Type B pancreatic cell (in vitro differentiated cells): ENCODE measurements at regions not wholly inside any gene's neighbourhood (a gene's known extent, or its start where the extent isn't known, plus 50 kb on each side); places are given as distances from the start of the nearest gene placed in this dataset.
A peak's percentile ranks its signal among the peaks of the same experiment; 100 is the strongest.
"Not testable (repeated sequence)": the region's sequence is repeated elsewhere in the genome, so short reads cannot be mapped to it uniquely, and the experiment has no call there.

Experiments
- DNase-seq: peaks from one replicate; pipeline ENCODE4 v3.0.0; 2021; ENCODE audit warnings: mixed read lengths; ENCODE audit not compliant: unreplicated experiment; ENCODE audit errors: extremely low spot score
- H3K27ac Mint-ChIP-seq: 2 replicates; pipeline ENCODE4 v1.8.0; 2021; ENCODE audit warnings: mild to moderate bottlenecking, mixed read lengths
- H3K27me3 Mint-ChIP-seq: 2 replicates; pipeline ENCODE4 v1.8.0; 2021; ENCODE audit warnings: mixed read lengths
- H3K36me3 Mint-ChIP-seq: 2 replicates; pipeline ENCODE4 v1.8.0; 2021; ENCODE audit warnings: mixed read lengths
- H3K4me1 Mint-ChIP-seq: one replicate; pipeline ENCODE4 v1.8.0; 2021; ENCODE audit warnings: mixed read lengths; ENCODE audit not compliant: unreplicated experiment
- H3K4me3 Mint-ChIP-seq: 2 replicates; pipeline ENCODE4 v1.8.0; 2021; ENCODE audit warnings: mild to moderate bottlenecking, mixed read lengths
- H3K9me3 Mint-ChIP-seq: 2 replicates; pipeline ENCODE4 v1.8.0; 2021; ENCODE audit warnings: mixed read lengths
- TF ChIP-seq, protein P1 (sequence below): fragments of 200-600 bp; sonication (generic); conservative IDR thresholded peaks from 2 replicates; pipeline ENCODE4 v1.5.0; 2021; ENCODE audit warnings: antibody characterized with exemption, mild to moderate bottlenecking

DNA sequence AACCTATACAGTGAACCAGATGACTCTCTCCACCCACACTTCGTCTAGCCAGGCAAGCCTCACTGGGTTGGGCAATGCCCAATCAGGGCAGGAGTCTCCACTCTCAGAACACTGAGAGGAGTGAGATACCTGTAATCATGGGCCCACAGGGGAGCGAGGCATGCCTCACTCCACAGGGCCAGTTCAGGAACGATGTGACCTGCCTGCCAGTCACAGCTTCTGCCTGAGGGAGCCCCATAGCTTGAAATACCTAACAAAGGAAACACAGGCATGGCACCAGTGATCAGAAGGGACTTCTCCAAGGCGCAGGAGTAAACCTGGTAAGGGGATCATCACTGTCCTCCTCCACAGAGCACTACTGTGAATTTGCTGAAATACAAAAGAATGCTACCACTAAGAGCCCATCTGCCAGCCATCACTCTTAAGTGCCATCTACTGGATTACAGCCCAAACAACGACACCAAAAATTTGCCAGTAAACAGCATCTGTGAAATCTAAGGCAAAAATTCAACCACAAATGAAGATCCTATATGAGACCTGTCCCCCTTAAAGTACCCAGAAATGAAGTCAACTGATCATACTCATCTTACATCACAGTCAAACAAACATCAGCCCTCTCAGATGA lies 689.9 kb upstream of the SEMA6D start:
- no peak overlapping the region for H3K4me3 Mint-ChIP-seq
- no peaks in the 10 kb centered on the region for H3K4me1 Mint-ChIP-seq
- no peaks in the 10 kb centered on the region for H3K27me3 Mint-ChIP-seq
- DNase-seq, result no peak
- H3K9me3 Mint-ChIP-seq, result no peaks in the 10 kb centered on the region
- TF ChIP-seq, protein P1, sequence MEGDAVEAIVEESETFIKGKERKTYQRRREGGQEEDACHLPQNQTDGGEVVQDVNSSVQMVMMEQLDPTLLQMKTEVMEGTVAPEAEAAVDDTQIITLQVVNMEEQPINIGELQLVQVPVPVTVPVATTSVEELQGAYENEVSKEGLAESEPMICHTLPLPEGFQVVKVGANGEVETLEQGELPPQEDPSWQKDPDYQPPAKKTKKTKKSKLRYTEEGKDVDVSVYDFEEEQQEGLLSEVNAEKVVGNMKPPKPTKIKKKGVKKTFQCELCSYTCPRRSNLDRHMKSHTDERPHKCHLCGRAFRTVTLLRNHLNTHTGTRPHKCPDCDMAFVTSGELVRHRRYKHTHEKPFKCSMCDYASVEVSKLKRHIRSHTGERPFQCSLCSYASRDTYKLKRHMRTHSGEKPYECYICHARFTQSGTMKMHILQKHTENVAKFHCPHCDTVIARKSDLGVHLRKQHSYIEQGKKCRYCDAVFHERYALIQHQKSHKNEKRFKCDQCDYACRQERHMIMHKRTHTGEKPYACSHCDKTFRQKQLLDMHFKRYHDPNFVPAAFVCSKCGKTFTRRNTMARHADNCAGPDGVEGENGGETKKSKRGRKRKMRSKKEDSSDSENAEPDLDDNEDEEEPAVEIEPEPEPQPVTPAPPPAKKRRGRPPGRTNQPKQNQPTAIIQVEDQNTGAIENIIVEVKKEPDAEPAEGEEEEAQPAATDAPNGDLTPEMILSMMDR, result peak; percentile 55
- no peaks in the 10 kb centered on the region for H3K36me3 Mint-ChIP-seq
- no peak overlapping the region for H3K27ac Mint-ChIP-seq

DNA sequence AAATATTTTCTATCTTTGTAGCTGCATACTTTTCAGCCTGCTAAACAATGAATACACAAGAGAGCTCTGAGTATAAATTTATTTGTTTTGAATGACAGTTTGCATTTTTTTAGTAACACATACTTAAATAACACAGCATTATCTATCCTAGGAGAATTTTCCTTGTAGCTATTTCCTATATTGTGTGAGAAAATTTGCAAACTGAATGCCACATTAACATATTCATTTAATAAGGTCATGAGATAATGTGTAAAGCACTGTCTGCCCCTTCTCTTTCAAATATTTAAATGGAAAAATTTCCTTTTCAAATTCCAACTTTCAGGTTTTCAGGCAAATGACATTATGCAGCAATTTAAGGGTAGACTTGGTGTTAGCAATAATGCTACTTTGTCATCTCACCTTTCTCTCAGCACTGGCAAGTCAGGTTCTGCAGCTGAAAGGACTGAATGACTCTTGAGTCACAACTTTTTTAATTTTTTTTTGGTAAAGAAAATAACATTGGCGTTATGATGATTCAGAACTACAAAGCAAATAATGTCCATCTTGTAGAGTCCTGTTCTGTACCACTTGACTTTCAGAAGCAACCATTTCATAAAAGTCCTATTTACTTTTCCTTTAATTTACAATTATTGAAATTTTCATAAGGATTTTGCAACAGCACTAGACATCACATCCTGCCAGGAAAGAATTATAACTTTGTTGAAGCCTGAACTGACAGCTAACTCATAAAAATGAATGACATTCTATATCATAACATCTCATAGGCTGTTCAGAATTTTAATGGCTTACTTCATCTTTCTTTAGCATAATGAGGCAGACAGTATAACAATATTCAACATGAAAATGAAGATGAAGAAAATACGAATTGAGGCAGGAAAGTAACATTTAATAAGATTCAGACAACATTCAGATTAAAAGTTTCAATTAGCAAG lies 681.6 kb upstream of the SEMA6D start:
- TF ChIP-seq, protein P1, result no peak
- Mint-ChIP-seq H3K27ac (no peak overlapping the region), H3K4me1 (no peaks in the 10 kb centered on the region), H3K9me3 (no peaks in the 10 kb centered on the region), H3K36me3 (no peaks in the 10 kb centered on the region), H3K27me3 (no peaks in the 10 kb centered on the region), H3K4me3 (no peak overlapping the region)
- no peak for DNase-seq

DNA sequence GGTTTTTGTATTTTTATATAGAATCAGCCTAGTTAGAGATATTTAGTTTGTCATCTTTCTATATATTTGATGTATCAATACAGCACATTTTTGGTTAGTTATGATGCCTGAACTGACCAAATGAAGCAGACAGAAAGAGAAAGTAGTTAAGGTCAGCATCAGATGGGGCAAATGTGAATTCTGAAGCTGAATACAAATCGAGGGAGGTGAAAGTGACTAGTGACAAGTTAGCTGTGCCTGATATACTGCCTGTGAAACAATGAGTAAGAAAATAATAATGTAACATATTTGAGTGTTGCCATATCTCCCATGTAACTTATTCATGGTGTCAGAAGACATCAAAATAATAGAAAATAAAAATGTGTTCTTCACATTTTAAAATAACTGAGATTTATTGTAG lies 680.3 kb upstream of the SEMA6D start:
- Mint-ChIP-seq H3K36me3 (no peaks in the 10 kb centered on the region), H3K27me3 (no peaks in the 10 kb centered on the region), H3K9me3 (no peaks in the 10 kb centered on the region), H3K4me3 (no peak overlapping the region), H3K4me1 (no peaks in the 10 kb centered on the region), H3K27ac (no peak overlapping the region)
- TF ChIP-seq, protein P1, result no peak
- no peak for DNase-seq

DNA sequence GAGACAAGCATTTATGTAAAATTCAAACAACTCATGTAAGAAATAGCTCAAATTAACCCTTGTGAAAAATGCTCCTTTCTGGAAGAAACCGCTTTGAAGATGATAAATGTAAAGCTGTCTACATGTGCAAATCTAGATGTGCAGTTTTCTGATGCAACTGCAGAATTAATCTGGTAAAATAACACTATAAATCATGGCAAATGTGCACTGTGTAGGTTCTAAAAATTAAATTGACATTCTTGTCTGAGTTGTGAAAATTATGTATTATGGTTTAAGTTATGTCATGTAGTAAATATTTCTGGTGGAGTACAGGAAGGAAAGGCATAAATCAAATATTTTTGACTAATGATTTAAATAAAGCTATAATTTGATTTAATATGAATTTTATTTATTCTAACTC lies 678.1 kb upstream of the SEMA6D start:
- Mint-ChIP-seq H3K27me3 (no peaks in the 10 kb centered on the region), H3K4me3 (no peak overlapping the region), H3K36me3 (no peaks in the 10 kb centered on the region), H3K27ac (no peak overlapping the region), H3K4me1 (no peaks in the 10 kb centered on the region), H3K9me3 (no peaks in the 10 kb centered on the region)
- TF ChIP-seq, protein P1, result no peak
- DNase-seq, result no peak

DNA sequence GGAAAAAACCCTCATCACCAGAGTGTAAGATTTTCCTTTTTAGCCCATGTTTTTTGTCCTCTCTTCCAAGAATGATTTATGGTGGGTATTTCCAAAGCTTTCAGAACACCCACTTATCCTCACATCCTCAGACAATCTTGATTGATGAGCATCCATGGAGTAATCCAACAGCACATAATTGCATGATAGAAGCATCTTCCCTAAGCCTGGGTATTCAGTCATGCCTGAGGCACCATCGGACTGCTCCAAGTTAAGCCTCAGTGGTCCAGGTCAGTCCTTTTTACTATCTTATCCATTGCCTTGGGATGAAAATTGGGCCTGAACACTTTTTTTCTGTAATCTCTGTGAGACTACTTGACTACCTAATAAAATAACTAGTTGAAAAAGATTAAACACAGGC lies 676.0 kb upstream of the SEMA6D start:
- Mint-ChIP-seq H3K9me3 (no peaks in the 10 kb centered on the region), H3K36me3 (no peaks in the 10 kb centered on the region), H3K4me3 (no peak overlapping the region), H3K27ac (no peak overlapping the region), H3K27me3 (no peaks in the 10 kb centered on the region), H3K4me1 (no peaks in the 10 kb centered on the region)
- DNase-seq, result no peak
- TF ChIP-seq, protein P1, result no peak

DNA sequence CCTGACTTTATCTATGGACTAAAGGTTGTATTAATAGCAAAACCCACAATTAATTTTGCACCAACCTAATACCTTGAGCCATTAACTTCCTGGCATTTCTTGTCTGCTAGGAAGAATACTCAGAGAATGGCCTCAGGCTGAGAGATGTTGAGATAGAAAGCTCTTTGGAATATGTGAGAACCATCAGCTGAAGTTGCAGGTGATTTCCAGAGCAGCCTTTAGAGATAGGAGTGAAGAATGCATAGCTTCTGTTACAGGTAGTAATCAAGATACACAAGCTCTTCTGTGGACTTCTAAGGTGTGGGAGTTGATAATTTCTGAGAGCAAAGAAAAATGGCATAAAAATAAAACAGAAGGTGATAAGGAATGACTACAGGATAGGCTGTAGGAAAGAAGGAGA lies 669.3 kb upstream of the SEMA6D start:
- Mint-ChIP-seq H3K27ac (peak overlapping the region; percentile 72), H3K4me3 (peak overlapping the region; percentile 21)
- not testable (repeated sequence) for H3K4me1 Mint-ChIP-seq, H3K27me3 Mint-ChIP-seq, DNase-seq, H3K9me3 Mint-ChIP-seq, H3K36me3 Mint-ChIP-seq
